WERI-Rb-1 (cell line): ENCODE measurements at regions not wholly inside any gene's neighbourhood (a gene's known extent, or its start where the extent isn't known, plus 50 kb on each side); places are given as distances from the start of the nearest gene placed in this dataset.
"Not testable (repeated sequence)": the region's sequence is repeated elsewhere in the genome, so short reads cannot be mapped to it uniquely, and the experiment has no call there.

Experiments used
- DNase-seq: peaks from one replicate; pipeline ENCODE4 v3.0.0-alpha.2; 2020
- H3K27ac ChIP-seq: fragments of 250-450 bp; sonication (Bioruptor Pico); 2 replicates; pipeline ENCODE4 v1.5.1; 2020; ENCODE audit warnings: mild to moderate bottlenecking, moderate library complexity
- H3K27me3 ChIP-seq: fragments of 250-450 bp; sonication (Bioruptor Pico); 2 replicates; pipeline ENCODE4 v1.5.1; 2021; ENCODE audit warnings: mild to moderate bottlenecking, low read depth, moderate library complexity; ENCODE audit not compliant: insufficient read depth, severe bottlenecking
- H3K36me3 ChIP-seq: fragments of 250-450 bp; sonication (Bioruptor Pico); 2 replicates; pipeline ENCODE4 v1.5.1; 2020; ENCODE audit warnings: mild to moderate bottlenecking, moderate library complexity
- H3K4me3 ChIP-seq: 2 replicates; pipeline ENCODE4 v1.5.1; 2011; ENCODE audit warnings: low read depth, mild to moderate bottlenecking, control low read depth, low read length
- H3K9me3 ChIP-seq: fragments of 250-450 bp; sonication (Bioruptor Pico); 2 replicates; pipeline ENCODE4 v1.5.1; 2021; ENCODE audit warnings: mild to moderate bottlenecking, moderate library complexity; ENCODE audit not compliant: severe bottlenecking
- CTCF ChIP-seq: IDR thresholded peaks from 2 replicates; pipeline ENCODE4 v1.5.1; 2011; ENCODE audit warnings: low read depth, mild to moderate bottlenecking, control low read depth, inconsistent platforms, low read length

GRCh38 chr19:28700176-28700575, 512.8 kb downstream of the UQCRFS1 start:
- H3K9me3 ChIP-seq, result no peaks in the 10 kb centered on the region
- no peak for TF ChIP-seq CTCF
- DNase-seq, result no peak

GRCh38 chr19:28697308-28697707, 515.6 kb downstream of the UQCRFS1 start:
- H3K4me3 ChIP-seq, result no peak overlapping the region
- H3K36me3 ChIP-seq, result no peaks in the 10 kb centered on the region
- no peak for DNase-seq
- H3K9me3 ChIP-seq, result no peaks in the 10 kb centered on the region
- H3K27me3 ChIP-seq, result peaks cover 34% of the 10 kb centered on the region
- TF ChIP-seq CTCF, result no peak
- no peak overlapping the region for H3K27ac ChIP-seq

More at GRCh38 chr19:28700176-28700575, 512.8 kb downstream of the UQCRFS1 start:
- Histone ChIP-seq H3K4me3 (no peak overlapping the region), H3K27ac (no peak overlapping the region), H3K27me3 (peaks cover 42% of the 10 kb centered on the region), H3K36me3 (no peaks in the 10 kb centered on the region)

GRCh38 chr19:28694812-28695211, 518.1 kb downstream of the UQCRFS1 start:
- TF ChIP-seq CTCF, result no peak

GRCh38 chr19:28691683-28692082, 521.3 kb downstream of the UQCRFS1 start:
- Histone ChIP-seq H3K9me3 (no peaks in the 10 kb centered on the region), H3K4me3 (no peak overlapping the region), H3K27ac (no peak overlapping the region), H3K27me3 (peaks cover 39% of the 10 kb centered on the region), H3K36me3 (no peaks in the 10 kb centered on the region)
- DNase-seq, result no peak
- no peak for TF ChIP-seq CTCF

More at GRCh38 chr19:28694812-28695211, 518.1 kb downstream of the UQCRFS1 start:
- peaks cover 32% of the 10 kb centered on the region for H3K27me3 ChIP-seq
- no peak overlapping the region for H3K27ac ChIP-seq
- no peaks in the 10 kb centered on the region for H3K9me3 ChIP-seq
- no peaks in the 10 kb centered on the region for H3K36me3 ChIP-seq
- DNase-seq, result no peak
- no peak overlapping the region for H3K4me3 ChIP-seq

GRCh38 chr19:28689464-28689863, 523.5 kb downstream of the UQCRFS1 start:
- peaks cover 31% of the 10 kb centered on the region for H3K27me3 ChIP-seq
- not testable (repeated sequence) for H3K27ac ChIP-seq, H3K9me3 ChIP-seq, H3K36me3 ChIP-seq, H3K4me3 ChIP-seq, DNase-seq

DNA sequence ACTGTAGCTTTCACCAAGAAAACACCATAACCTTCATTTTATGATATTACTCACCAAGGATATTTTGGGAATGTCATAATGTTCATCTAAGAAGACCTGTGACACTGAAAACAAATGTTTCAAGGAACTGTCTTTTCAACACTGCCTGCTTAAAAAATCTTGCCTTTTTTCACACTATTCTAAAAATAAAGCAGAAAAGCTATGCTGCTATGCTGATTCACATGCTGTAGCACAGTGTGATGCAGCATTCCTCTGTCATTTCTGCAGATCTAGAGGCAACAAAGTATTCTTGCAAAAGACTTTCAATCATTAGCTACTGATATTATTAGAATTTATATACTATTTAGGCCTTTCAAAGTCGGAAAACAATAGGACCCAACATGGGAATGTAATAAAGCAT, 525.7 kb downstream of the UQCRFS1 start:
- H3K36me3 ChIP-seq, result no peaks in the 10 kb centered on the region
- no peak for TF ChIP-seq CTCF
- H3K9me3 ChIP-seq, result no peaks in the 10 kb centered on the region

More for the DNA sequence above, 525.7 kb downstream of the UQCRFS1 start:
- Histone ChIP-seq H3K27ac (no peak overlapping the region), H3K27me3 (peaks cover 31% of the 10 kb centered on the region), H3K4me3 (no peak overlapping the region)
- DNase-seq, result no peak
